Calu3 (cell line): ENCODE measurements at regions not wholly inside any gene's neighbourhood (a gene's known extent, or its start where the extent isn't known, plus 50 kb on each side); places are given as distances from the start of the nearest gene placed in this dataset.

Source experiments
- BruUV-seq: library from RNA; stranded (reverse); fragments of 400-500 nt; replicated peaks from 2 replicates; lab custom pipeline; 2021; lab: Mats Ljungman, UMichigan
- CTCF ChIA-PET: fragments of 300-600 bp; sonication (Branson Sonifier 250); formaldehyde crosslinking; loops from one replicate; lab custom pipeline; 2022; ENCODE audit warnings: antibody characterized with exemption; lab: Charles Lee
- DNase-seq: peaks from one replicate; pipeline ENCODE4 v3.0.0; 2022
- H3K27ac Mint-ChIP-seq: one replicate; pipeline ENCODE4 v1.8.0; 2022; ENCODE audit warnings: mixed read lengths; ENCODE audit not compliant: unreplicated experiment
- H3K27me3 Mint-ChIP-seq: one replicate; pipeline ENCODE4 v1.8.0; 2022; ENCODE audit warnings: mixed read lengths; ENCODE audit not compliant: unreplicated experiment
- H3K36me3 Mint-ChIP-seq: one replicate; pipeline ENCODE4 v1.8.0; 2022; ENCODE audit warnings: mild to moderate bottlenecking, moderate library complexity, mixed read lengths; ENCODE audit not compliant: insufficient read depth, unreplicated experiment
- H3K4me1 Mint-ChIP-seq: one replicate; pipeline ENCODE4 v1.8.0; 2022; ENCODE audit warnings: mild to moderate bottlenecking, low read depth, mixed read lengths; ENCODE audit not compliant: unreplicated experiment
- H3K4me3 Mint-ChIP-seq: one replicate; pipeline ENCODE4 v1.8.0; 2022; ENCODE audit warnings: mild to moderate bottlenecking, low read depth, moderate library complexity, mixed read lengths; ENCODE audit not compliant: unreplicated experiment
- H3K9me3 Mint-ChIP-seq: one replicate; pipeline ENCODE4 v1.8.0; 2022; ENCODE audit warnings: low read depth, mixed read lengths; ENCODE audit not compliant: unreplicated experiment
- intact Hi-C: fragments of 100-400 bp; cut with micrococcal nuclease; formaldehyde crosslinking; loops from one replicate; pipeline ENCODE4 v1.10.0; 2022; ENCODE audit not compliant: unreplicated experiment
- TF ChIP-seq, protein P1 (sequence below): fragments of 200-600 bp; IDR thresholded peaks from one replicate; pipeline ENCODE4 v1.8.0; 2022; ENCODE audit warnings: antibody characterized with exemption; ENCODE audit not compliant: unreplicated experiment

- Mint-ChIP-seq H3K9me3 (no peaks in the 10 kb centered on the region), H3K27me3 (no peaks in the 10 kb centered on the region), H3K36me3 (no peaks in the 10 kb centered on the region), H3K27ac (no peak overlapping the region), H3K4me3 (no peak overlapping the region), H3K4me1 (no peaks in the 10 kb centered on the region)
- no TSS peak for BruUV-seq
- TF ChIP-seq, protein P1, sequence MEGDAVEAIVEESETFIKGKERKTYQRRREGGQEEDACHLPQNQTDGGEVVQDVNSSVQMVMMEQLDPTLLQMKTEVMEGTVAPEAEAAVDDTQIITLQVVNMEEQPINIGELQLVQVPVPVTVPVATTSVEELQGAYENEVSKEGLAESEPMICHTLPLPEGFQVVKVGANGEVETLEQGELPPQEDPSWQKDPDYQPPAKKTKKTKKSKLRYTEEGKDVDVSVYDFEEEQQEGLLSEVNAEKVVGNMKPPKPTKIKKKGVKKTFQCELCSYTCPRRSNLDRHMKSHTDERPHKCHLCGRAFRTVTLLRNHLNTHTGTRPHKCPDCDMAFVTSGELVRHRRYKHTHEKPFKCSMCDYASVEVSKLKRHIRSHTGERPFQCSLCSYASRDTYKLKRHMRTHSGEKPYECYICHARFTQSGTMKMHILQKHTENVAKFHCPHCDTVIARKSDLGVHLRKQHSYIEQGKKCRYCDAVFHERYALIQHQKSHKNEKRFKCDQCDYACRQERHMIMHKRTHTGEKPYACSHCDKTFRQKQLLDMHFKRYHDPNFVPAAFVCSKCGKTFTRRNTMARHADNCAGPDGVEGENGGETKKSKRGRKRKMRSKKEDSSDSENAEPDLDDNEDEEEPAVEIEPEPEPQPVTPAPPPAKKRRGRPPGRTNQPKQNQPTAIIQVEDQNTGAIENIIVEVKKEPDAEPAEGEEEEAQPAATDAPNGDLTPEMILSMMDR: no peak
- intact Hi-C loops: no loop called here
- CTCF ChIA-PET: no interaction called here
- DNase-seq: no peak
These were observed 224.9 kb downstream of the KIT start for GRCh38 chr4:54882616-54883015.

- Mint-ChIP-seq H3K36me3 (no peaks in the 10 kb centered on the region), H3K27ac (no peak overlapping the region), H3K27me3 (no peaks in the 10 kb centered on the region), H3K9me3 (peaks cover 4% of the 10 kb centered on the region), H3K4me1 (no peaks in the 10 kb centered on the region), H3K4me3 (no peak overlapping the region)
- no peak for DNase-seq
- no TSS peak for BruUV-seq
- intact Hi-C loops: no loop called here
- CTCF ChIA-PET: no interaction called here
- TF ChIP-seq, protein P1: no peak
These were observed 221.8 kb downstream of the KIT start for GRCh38 chr4:54879576-54879975.

DNA sequence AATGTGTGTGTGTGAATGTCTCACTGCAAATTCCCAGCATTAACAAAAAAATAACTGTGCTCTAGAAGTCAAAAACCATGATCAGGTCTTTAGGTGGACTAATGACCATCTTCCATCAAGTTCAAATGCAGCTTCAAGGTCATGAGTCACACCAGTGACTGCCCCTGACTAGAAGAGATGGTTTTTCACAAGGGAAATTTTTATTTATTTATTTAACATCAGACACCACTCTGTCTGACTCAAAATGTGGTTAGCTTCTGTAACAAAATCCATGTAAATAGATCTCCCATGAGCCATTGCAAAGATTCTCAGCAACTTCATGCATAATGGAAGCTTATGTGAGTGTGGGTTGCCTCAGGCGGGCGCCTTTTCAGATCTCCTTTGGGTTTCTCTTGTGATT, 219.2 kb downstream of the KIT start:
- CTCF ChIA-PET: no interaction called here
- H3K27ac Mint-ChIP-seq: no peak overlapping the region
- H3K4me3 Mint-ChIP-seq: no peak overlapping the region
- DNase-seq: no peak
- H3K27me3 Mint-ChIP-seq: no peaks in the 10 kb centered on the region
- peaks cover 4% of the 10 kb centered on the region for H3K9me3 Mint-ChIP-seq
- no TSS peak for BruUV-seq
- TF ChIP-seq, protein P1: no peak
- no peaks in the 10 kb centered on the region for H3K4me1 Mint-ChIP-seq
- no peaks in the 10 kb centered on the region for H3K36me3 Mint-ChIP-seq
- intact Hi-C loops: no loop called here

DNA sequence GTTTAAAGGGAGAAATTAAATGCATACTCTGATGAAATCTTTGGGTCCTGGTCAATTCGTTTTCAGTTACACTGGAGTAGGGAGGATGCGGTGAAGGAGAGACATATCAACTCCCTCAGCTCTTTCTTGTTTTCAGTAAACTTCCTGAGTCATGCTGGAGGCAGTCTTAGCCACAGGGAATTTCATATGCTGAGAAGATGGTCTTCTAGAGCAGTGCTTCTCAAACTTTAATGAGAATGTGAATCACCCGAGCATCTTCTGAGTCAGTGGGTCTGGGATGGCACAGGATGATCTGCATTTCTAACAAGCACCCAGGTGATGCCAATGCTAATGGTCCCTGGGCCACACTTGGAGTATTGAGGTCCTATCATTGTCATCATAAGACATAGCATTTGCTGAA, 214.5 kb downstream of the KIT start:
- BruUV-seq: no TSS peak
- DNase-seq: no peak
- no peaks in the 10 kb centered on the region for H3K4me1 Mint-ChIP-seq
- CTCF ChIA-PET: no interaction called here
- H3K27ac Mint-ChIP-seq: no peak overlapping the region
- TF ChIP-seq, protein P1: no peak
- H3K27me3 Mint-ChIP-seq: no peaks in the 10 kb centered on the region
- H3K4me3 Mint-ChIP-seq: no peak overlapping the region
- intact Hi-C loops: no loop called here
- H3K9me3 Mint-ChIP-seq: peaks cover 4% of the 10 kb centered on the region
- no peaks in the 10 kb centered on the region for H3K36me3 Mint-ChIP-seq
